GM12872 (cell line): ENCODE measurements at regions not wholly inside any gene's neighbourhood (a gene's known extent, or its start where the extent isn't known, plus 50 kb on each side); places are given as distances from the start of the nearest gene placed in this dataset.

Experiments
- CTCF ChIP-seq: IDR thresholded peaks from 3 replicates; pipeline ENCODE4 v1.5.1; 2011; ENCODE audit warnings: low read depth, mild to moderate bottlenecking, low read length, moderate library complexity; ENCODE audit not compliant: insufficient read depth

GRCh38 chr11:23520226-23520960 is 660.1 kb upstream of the CCDC179 start:
- no peak for TF ChIP-seq CTCF

- TF ChIP-seq CTCF, result no peak
Observed at GRCh38 chr11:23536907-23537306, 676.6 kb upstream of the CCDC179 start.

GRCh38 chr11:23539556-23539955 is 679.3 kb upstream of the CCDC179 start:
- TF ChIP-seq CTCF, result no peak

- TF ChIP-seq CTCF, result peak; percentile 82
Observed at GRCh38 chr11:23540101-23540561, 679.9 kb upstream of the CCDC179 start.

GRCh38 chr11:23542189-23542588 is 681.9 kb upstream of the CCDC179 start:
- TF ChIP-seq CTCF, result no peak

GRCh38 chr11:23542816-23543215 is 682.5 kb upstream of the CCDC179 start:
- TF ChIP-seq CTCF, result no peak

GRCh38 chr11:23543651-23544222 is 683.5 kb upstream of the CCDC179 start:
- no peak for TF ChIP-seq CTCF
